ENCODE measurements at regions not wholly inside any gene's neighbourhood (a gene's known extent, or its start where the extent isn't known, plus 50 kb on each side); places are given as distances from the start of the nearest gene placed in this dataset.
A peak's percentile ranks its signal among the peaks of the same experiment; 100 is the strongest.

- no peak for DNase-seq
Measured at GRCh38 chr10:31754803-31755624, 173.6 kb downstream of the ARHGAP12 start.

GRCh38 chr10:31753681-31754080 lies 174.9 kb downstream of the ARHGAP12 start:
- DNase-seq: no peak

- no peak for DNase-seq
Measured at GRCh38 chr10:31752170-31752569, 176.5 kb downstream of the ARHGAP12 start.

- DNase-seq: no peak
Measured at GRCh38 chr10:31751738-31752080, 176.9 kb downstream of the ARHGAP12 start.

GRCh38 chr10:31751051-31751737 lies 177.4 kb downstream of the ARHGAP12 start:
- DNase-seq: no peak

GRCh38 chr10:31749981-31750840 lies 178.4 kb downstream of the ARHGAP12 start:
- peak; percentile 89 to 94 for DNase-seq

- peak; percentile 34 to 60 for DNase-seq
Measured at GRCh38 chr10:31749301-31749700, 179.3 kb downstream of the ARHGAP12 start.

- peak in 1 of 2 experiments; percentile 38 for DNase-seq
Measured at GRCh38 chr10:31745612-31746376, 182.8 kb downstream of the ARHGAP12 start.

- DNase-seq: no peak
Measured at GRCh38 chr10:31744025-31744424, 184.6 kb downstream of the ARHGAP12 start.

- no peak for DNase-seq
Measured at GRCh38 chr10:31742255-31742654, 186.4 kb downstream of the ARHGAP12 start.

GRCh38 chr10:31741473-31741872 lies 187.2 kb downstream of the ARHGAP12 start:
- no peak for DNase-seq

GRCh38 chr10:31739711-31740110 lies 188.9 kb downstream of the ARHGAP12 start:
- no peak for DNase-seq

- DNase-seq: no peak
Measured at GRCh38 chr10:31739146-31739545, 189.5 kb downstream of the ARHGAP12 start.

GRCh38 chr10:31731711-31732110 lies 196.9 kb downstream of the ARHGAP12 start:
- no peak for DNase-seq

GRCh38 chr10:31730776-31731175 lies 197.9 kb downstream of the ARHGAP12 start:
- no peak for DNase-seq

- DNase-seq: no peak
Measured at GRCh38 chr10:31728698-31729224, 199.9 kb downstream of the ARHGAP12 start.

GRCh38 chr10:31725436-31725835 lies 203.2 kb downstream of the ARHGAP12 start:
- no peak for DNase-seq

GRCh38 chr10:31724296-31724695 lies 204.3 kb downstream of the ARHGAP12 start:
- DNase-seq: no peak

- DNase-seq: no peak
Measured at GRCh38 chr10:31723106-31723750, 205.4 kb downstream of the ARHGAP12 start.

GRCh38 chr10:31721096-31721495 lies 207.5 kb downstream of the ARHGAP12 start:
- peak; percentile 43 to 86 for DNase-seq

- no peak for DNase-seq
Measured at GRCh38 chr10:31720546-31720945, 208.1 kb downstream of the ARHGAP12 start.

GRCh38 chr10:31709476-31709875 lies 219.2 kb downstream of the ARHGAP12 start:
- DNase-seq: peak in 1 of 2 experiments; percentile 41

Measured in NCI-H524 (cell line).